KMS-11 (cell line): ENCODE measurements at regions not wholly inside any gene's neighbourhood (a gene's known extent, or its start where the extent isn't known, plus 50 kb on each side); places are given as distances from the start of the nearest gene placed in this dataset.

Experiments
- H2AFZ ChIP-seq: fragments of 200-600 bp; sonication (generic); 2 replicates; pipeline ENCODE4 v1.6.1; 2016; ENCODE audit warnings: antibody characterized with exemption, mixed run types, low read depth
- H3K27ac ChIP-seq: fragments of 200-600 bp; sonication (generic); 2 replicates; pipeline ENCODE4 v1.6.1; 2016; ENCODE audit warnings: mild to moderate bottlenecking, mixed run types
- H3K27me3 ChIP-seq: fragments of 200-600 bp; sonication (generic); 2 replicates; pipeline ENCODE4 v1.6.1; 2017; ENCODE audit warnings: mild to moderate bottlenecking, low read depth, mixed run types, moderate library complexity; ENCODE audit not compliant: insufficient read depth
- H3K36me3 ChIP-seq: fragments of 200-600 bp; sonication (generic); 2 replicates; pipeline ENCODE4 v1.6.1; 2017; ENCODE audit warnings: mild to moderate bottlenecking, mixed run types; ENCODE audit not compliant: insufficient read depth
- H3K4me1 ChIP-seq: fragments of 200-600 bp; sonication (generic); 2 replicates; pipeline ENCODE4 v1.6.1; 2016; ENCODE audit warnings: mild to moderate bottlenecking, low read depth, mixed run types; ENCODE audit not compliant: poor library complexity, severe bottlenecking
- H3K4me2 ChIP-seq: fragments of 200-600 bp; sonication (generic); 2 replicates; pipeline ENCODE4 v1.7.0; 2016; ENCODE audit warnings: mild to moderate bottlenecking, mixed run types
- H3K4me3 ChIP-seq: fragments of 200-600 bp; sonication (generic); IDR thresholded peaks from 2 replicates; pipeline ENCODE4 v1.6.1; 2017; ENCODE audit warnings: low read depth, low read length, mixed read lengths; ENCODE audit not compliant: insufficient read depth
- H3K79me2 ChIP-seq: fragments of 200-600 bp; sonication (generic); 2 replicates; pipeline ENCODE4 v1.6.1; 2016; ENCODE audit warnings: low read depth, mixed run types; ENCODE audit not compliant: insufficient read depth
- H3K9ac ChIP-seq: fragments of 200-600 bp; sonication (generic); 2 replicates; pipeline ENCODE4 v1.6.1; 2016; ENCODE audit warnings: mild to moderate bottlenecking, mixed run types
- H4K20me1 ChIP-seq: fragments of 200-600 bp; sonication (generic); 2 replicates; pipeline ENCODE4 v1.6.1; 2016; ENCODE audit warnings: mild to moderate bottlenecking, mixed run types; ENCODE audit not compliant: insufficient read depth
- TF ChIP-seq, protein P1 (sequence below): fragments of 200-600 bp; sonication (generic); conservative IDR thresholded peaks from 2 replicates; pipeline ENCODE4 v1.6.1; 2017; ENCODE audit warnings: low read depth, mild to moderate bottlenecking, antibody characterized with exemption, low read length, moderate library complexity, mixed read lengths

- no peaks in the 10 kb centered on the region for H3K4me1 ChIP-seq
- H2AFZ ChIP-seq, result no peak overlapping the region
- H3K79me2 ChIP-seq, result no peaks in the 10 kb centered on the region
- TF ChIP-seq, protein P1, sequence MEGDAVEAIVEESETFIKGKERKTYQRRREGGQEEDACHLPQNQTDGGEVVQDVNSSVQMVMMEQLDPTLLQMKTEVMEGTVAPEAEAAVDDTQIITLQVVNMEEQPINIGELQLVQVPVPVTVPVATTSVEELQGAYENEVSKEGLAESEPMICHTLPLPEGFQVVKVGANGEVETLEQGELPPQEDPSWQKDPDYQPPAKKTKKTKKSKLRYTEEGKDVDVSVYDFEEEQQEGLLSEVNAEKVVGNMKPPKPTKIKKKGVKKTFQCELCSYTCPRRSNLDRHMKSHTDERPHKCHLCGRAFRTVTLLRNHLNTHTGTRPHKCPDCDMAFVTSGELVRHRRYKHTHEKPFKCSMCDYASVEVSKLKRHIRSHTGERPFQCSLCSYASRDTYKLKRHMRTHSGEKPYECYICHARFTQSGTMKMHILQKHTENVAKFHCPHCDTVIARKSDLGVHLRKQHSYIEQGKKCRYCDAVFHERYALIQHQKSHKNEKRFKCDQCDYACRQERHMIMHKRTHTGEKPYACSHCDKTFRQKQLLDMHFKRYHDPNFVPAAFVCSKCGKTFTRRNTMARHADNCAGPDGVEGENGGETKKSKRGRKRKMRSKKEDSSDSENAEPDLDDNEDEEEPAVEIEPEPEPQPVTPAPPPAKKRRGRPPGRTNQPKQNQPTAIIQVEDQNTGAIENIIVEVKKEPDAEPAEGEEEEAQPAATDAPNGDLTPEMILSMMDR, result no peak
- no peak overlapping the region for H3K9ac ChIP-seq
- no peak overlapping the region for H3K27ac ChIP-seq
- H4K20me1 ChIP-seq, result no peaks in the 10 kb centered on the region
- no peak overlapping the region for H3K4me3 ChIP-seq
- no peak overlapping the region for H3K4me2 ChIP-seq
- no peaks in the 10 kb centered on the region for H3K36me3 ChIP-seq
- no peaks in the 10 kb centered on the region for H3K27me3 ChIP-seq
Observed at GRCh38 chr2:37819186-37819585, 105.9 kb upstream of the RMDN2 start.

- TF ChIP-seq, protein P1, result no peak
- H3K27me3 ChIP-seq, result no peaks in the 10 kb centered on the region
Observed at GRCh38 chr2:37820471-37820986, 104.6 kb upstream of the RMDN2 start.

DNA sequence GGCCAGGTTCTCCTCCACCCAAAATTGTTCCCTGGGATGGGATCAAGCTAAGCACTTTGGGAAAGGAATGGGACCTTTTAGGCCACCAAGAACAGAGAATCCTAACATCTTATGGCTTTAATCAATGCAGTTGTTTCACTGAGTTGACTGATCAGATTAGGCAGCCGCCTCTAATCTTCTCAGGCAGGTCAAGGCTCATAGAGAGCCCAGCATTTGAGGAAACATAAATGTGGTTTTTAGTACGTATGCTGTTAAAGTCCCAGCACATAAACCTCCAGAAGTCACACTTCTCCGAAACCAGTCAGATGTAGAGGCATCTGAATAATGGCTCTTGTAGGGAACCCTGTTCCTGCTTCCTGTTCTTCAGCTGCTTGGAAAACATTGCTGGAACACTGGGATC, 99.5 kb upstream of the RMDN2 start:
- H4K20me1 ChIP-seq, result no peaks in the 10 kb centered on the region
- H2AFZ ChIP-seq, result no peak overlapping the region
- no peaks in the 10 kb centered on the region for H3K36me3 ChIP-seq
- no peak overlapping the region for H3K4me2 ChIP-seq
- no peaks in the 10 kb centered on the region for H3K79me2 ChIP-seq
- no peak overlapping the region for H3K27ac ChIP-seq
- H3K27me3 ChIP-seq, result no peaks in the 10 kb centered on the region
- H3K4me1 ChIP-seq, result peaks cover 9% of the 10 kb centered on the region
- no peak overlapping the region for H3K9ac ChIP-seq
- H3K4me3 ChIP-seq, result no peak overlapping the region
- TF ChIP-seq, protein P1, result no peak

More at GRCh38 chr2:37820471-37820986, 104.6 kb upstream of the RMDN2 start:
- Histone ChIP-seq H3K79me2 (no peaks in the 10 kb centered on the region), H3K9ac (no peak overlapping the region), H3K27ac (no peak overlapping the region), H3K4me1 (no peaks in the 10 kb centered on the region), H3K4me2 (no peak overlapping the region), H3K4me3 (no peak overlapping the region), H3K36me3 (no peaks in the 10 kb centered on the region), H2AFZ (no peak overlapping the region), H4K20me1 (no peaks in the 10 kb centered on the region)

- H3K27ac ChIP-seq, result no peak overlapping the region
- H3K27me3 ChIP-seq, result no peaks in the 10 kb centered on the region
- H3K36me3 ChIP-seq, result no peaks in the 10 kb centered on the region
- H3K4me1 ChIP-seq, result peaks cover 9% of the 10 kb centered on the region
- 0 out of 2 replicates have a peak overlapping the region, but pooled peaks have one; percentile 7 for H2AFZ ChIP-seq
- no peak overlapping the region for H3K9ac ChIP-seq
- H3K4me3 ChIP-seq, result no peak overlapping the region
- no peak overlapping the region; the same call in 1 of the 2 replicates for H3K4me2 ChIP-seq
- H4K20me1 ChIP-seq, result no peaks in the 10 kb centered on the region
- H3K79me2 ChIP-seq, result no peaks in the 10 kb centered on the region
- TF ChIP-seq, protein P1, result no peak
Observed at GRCh38 chr2:37826611-37827010, 98.5 kb upstream of the RMDN2 start.
